ENCODE measurements at regions not wholly inside any gene's neighbourhood (a gene's known extent, or its start where the extent isn't known, plus 50 kb on each side); places are given as distances from the start of the nearest gene placed in this dataset.

DNA sequence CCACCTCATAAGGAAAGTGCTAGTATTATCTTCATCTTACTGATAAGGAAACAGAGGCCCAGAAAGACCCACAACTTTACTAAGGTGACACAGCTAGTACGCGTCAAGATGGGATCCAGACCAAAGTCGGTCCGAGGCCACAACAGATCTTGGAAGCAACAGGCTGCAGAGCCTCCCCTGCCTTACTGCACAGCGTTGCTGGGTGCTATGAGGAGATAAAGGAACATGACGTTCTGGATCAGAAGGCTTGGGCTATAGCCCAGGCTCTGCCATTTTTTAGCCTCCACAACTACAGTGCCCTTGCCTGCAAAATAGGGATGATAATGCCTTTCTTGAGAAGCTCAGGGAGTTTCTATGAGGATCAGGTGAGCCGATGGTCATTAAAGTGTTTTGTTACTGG is 144.1 kb downstream of the NMUR2 start:
- no peak for TF ChIP-seq CSDC2 (CRISPR knock-in tag; IDR thresholded peaks at IDR 0.05)
- no peak for TF ChIP-seq ZNF565 (CRISPR knock-in tag; conservative IDR thresholded peaks at IDR 0.05; ENCODE audit: low read depth)
- TF ChIP-seq, protein P1, sequence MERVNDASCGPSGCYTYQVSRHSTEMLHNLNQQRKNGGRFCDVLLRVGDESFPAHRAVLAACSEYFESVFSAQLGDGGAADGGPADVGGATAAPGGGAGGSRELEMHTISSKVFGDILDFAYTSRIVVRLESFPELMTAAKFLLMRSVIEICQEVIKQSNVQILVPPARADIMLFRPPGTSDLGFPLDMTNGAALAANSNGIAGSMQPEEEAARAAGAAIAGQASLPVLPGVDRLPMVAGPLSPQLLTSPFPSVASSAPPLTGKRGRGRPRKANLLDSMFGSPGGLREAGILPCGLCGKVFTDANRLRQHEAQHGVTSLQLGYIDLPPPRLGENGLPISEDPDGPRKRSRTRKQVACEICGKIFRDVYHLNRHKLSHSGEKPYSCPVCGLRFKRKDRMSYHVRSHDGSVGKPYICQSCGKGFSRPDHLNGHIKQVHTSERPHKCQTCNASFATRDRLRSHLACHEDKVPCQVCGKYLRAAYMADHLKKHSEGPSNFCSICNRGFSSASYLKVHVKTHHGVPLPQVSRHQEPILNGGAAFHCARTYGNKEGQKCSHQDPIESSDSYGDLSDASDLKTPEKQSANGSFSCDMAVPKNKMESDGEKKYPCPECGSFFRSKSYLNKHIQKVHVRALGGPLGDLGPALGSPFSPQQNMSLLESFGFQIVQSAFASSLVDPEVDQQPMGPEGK (CRISPR knock-in tag; IDR thresholded peaks at IDR 0.05; ENCODE audit: borderline replicate concordance), result no peak
- no peak for TF ChIP-seq GLIS3 (CRISPR knock-in tag; IDR thresholded peaks at IDR 0.05)
- no peak for TF ChIP-seq TOX (CRISPR knock-in tag; IDR thresholded peaks at IDR 0.05; ENCODE audit: borderline replicate concordance)
- TF ChIP-seq ZFP3 (CRISPR knock-in tag; IDR thresholded peaks at IDR 0.05), result no peak
- TF ChIP-seq, protein P2, sequence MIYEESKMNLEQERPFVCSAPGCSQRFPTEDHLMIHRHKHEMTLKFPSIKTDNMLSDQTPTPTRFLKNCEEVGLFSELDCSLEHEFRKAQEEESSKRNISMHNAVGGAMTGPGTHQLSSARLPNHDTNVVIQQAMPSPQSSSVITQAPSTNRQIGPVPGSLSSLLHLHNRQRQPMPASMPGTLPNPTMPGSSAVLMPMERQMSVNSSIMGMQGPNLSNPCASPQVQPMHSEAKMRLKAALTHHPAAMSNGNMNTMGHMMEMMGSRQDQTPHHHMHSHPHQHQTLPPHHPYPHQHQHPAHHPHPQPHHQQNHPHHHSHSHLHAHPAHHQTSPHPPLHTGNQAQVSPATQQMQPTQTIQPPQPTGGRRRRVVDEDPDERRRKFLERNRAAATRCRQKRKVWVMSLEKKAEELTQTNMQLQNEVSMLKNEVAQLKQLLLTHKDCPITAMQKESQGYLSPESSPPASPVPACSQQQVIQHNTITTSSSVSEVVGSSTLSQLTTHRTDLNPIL (CRISPR knock-in tag; IDR thresholded peaks at IDR 0.05; ENCODE audit: low read depth), result no peak
- TF ChIP-seq RARB (CRISPR knock-in tag; IDR thresholded peaks at IDR 0.05), result no peak
- TF ChIP-seq ZFP30 (CRISPR knock-in tag; IDR thresholded peaks at IDR 0.05), result no peak
- no peak for TF ChIP-seq ZNF8 (CRISPR knock-in tag; IDR thresholded peaks at IDR 0.05)
- TF ChIP-seq ARNTL (CRISPR knock-in tag; IDR thresholded peaks at IDR 0.05; ENCODE audit: borderline replicate concordance, low read depth), result no peak
- TF ChIP-seq, protein P3, sequence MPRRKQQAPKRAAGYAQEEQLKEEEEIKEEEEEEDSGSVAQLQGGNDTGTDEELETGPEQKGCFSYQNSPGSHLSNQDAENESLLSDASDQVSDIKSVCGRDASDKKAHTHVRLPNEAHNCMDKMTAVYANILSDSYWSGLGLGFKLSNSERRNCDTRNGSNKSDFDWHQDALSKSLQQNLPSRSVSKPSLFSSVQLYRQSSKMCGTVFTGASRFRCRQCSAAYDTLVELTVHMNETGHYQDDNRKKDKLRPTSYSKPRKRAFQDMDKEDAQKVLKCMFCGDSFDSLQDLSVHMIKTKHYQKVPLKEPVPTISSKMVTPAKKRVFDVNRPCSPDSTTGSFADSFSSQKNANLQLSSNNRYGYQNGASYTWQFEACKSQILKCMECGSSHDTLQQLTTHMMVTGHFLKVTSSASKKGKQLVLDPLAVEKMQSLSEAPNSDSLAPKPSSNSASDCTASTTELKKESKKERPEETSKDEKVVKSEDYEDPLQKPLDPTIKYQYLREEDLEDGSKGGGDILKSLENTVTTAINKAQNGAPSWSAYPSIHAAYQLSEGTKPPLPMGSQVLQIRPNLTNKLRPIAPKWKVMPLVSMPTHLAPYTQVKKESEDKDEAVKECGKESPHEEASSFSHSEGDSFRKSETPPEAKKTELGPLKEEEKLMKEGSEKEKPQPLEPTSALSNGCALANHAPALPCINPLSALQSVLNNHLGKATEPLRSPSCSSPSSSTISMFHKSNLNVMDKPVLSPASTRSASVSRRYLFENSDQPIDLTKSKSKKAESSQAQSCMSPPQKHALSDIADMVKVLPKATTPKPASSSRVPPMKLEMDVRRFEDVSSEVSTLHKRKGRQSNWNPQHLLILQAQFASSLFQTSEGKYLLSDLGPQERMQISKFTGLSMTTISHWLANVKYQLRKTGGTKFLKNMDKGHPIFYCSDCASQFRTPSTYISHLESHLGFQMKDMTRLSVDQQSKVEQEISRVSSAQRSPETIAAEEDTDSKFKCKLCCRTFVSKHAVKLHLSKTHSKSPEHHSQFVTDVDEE (CRISPR knock-in tag; IDR thresholded peaks at IDR 0.05), result no peak
- no peak for TF ChIP-seq ZC3H10 (CRISPR knock-in tag; IDR thresholded peaks at IDR 0.05)
- TF ChIP-seq ISL1 (CRISPR knock-in tag; IDR thresholded peaks at IDR 0.05), result no peak
- TF ChIP-seq SNAI2 (CRISPR knock-in tag; IDR thresholded peaks at IDR 0.05), result no peak
- no peak for TF ChIP-seq TCF4 (CRISPR knock-in tag; IDR thresholded peaks at IDR 0.05; ENCODE audit: borderline replicate concordance)
- ATAC-seq, result no peak

DNA sequence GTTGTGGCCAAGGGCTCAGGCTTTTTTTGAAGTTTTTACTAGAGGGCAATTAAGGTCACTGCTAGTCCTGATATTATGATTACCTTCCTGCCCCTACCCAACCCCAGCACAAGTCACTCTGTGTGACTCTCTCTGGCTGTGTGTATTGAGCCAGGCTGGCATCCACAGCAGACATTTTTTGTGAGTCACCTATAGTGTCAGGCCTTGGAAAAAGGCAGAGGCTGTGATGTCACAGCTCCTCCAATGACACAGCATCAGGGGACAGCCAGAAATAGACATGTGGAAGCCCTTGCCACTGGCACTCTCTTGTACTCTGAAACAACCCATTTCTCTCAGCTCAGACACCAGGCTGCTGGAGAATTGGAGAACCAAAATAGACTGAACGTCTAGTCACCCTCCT is 145.4 kb downstream of the NMUR2 start:
- TF ChIP-seq ZNF565 (CRISPR knock-in tag; conservative IDR thresholded peaks at IDR 0.05; ENCODE audit: low read depth) (no peak), PPARA (CRISPR knock-in tag; IDR thresholded peaks at IDR 0.05; ENCODE audit: borderline replicate concordance) (no peak), BACH2 (CRISPR knock-in tag; IDR thresholded peaks at IDR 0.05; ENCODE audit: borderline replicate concordance) (no peak), ZFP3 (CRISPR knock-in tag; IDR thresholded peaks at IDR 0.05) (no peak)
- TF ChIP-seq, protein P4, sequence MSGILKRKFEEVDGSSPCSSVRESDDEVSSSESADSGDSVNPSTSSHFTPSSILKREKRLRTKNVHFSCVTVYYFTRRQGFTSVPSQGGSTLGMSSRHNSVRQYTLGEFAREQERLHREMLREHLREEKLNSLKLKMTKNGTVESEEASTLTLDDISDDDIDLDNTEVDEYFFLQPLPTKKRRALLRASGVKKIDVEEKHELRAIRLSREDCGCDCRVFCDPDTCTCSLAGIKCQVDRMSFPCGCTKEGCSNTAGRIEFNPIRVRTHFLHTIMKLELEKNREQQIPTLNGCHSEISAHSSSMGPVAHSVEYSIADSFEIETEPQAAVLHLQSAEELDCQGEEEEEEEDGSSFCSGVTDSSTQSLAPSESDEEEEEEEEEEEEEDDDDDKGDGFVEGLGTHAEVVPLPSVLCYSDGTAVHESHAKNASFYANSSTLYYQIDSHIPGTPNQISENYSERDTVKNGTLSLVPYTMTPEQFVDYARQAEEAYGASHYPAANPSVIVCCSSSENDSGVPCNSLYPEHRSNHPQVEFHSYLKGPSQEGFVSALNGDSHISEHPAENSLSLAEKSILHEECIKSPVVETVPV (CRISPR knock-in tag; IDR thresholded peaks at IDR 0.05), result no peak
- no peak for ATAC-seq

DNA sequence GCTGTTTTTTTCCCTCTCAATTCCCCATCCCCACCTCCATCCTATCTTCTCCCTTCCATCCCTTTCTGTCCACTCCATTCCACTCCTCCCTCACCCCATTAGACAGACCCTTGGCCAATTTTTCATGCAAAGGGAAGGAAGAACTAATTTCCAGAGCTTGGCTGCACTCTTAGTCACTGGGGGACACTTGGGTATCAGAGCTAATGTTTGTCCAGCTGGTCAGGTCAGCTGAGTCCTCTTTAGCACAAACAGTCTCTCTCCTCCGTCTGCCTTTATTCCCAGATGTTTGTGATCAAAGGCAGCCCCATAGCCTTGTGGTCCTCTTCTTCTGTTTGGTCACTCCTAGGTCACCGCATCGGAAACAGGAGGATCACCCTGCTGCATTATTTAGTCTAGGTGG is 148.5 kb downstream of the NMUR2 start:
- TF ChIP-seq ZFP3 (CRISPR knock-in tag; IDR thresholded peaks at IDR 0.05) (no peak), ZFP30 (CRISPR knock-in tag; IDR thresholded peaks at IDR 0.05) (no peak), CSDC2 (CRISPR knock-in tag; IDR thresholded peaks at IDR 0.05) (no peak), ESRRG (CRISPR knock-in tag; IDR thresholded peaks at IDR 0.05) (no peak), GLIS3 (CRISPR knock-in tag; IDR thresholded peaks at IDR 0.05) (no peak), ARNTL (CRISPR knock-in tag; IDR thresholded peaks at IDR 0.05; ENCODE audit: borderline replicate concordance, low read depth) (no peak), ZC3H10 (CRISPR knock-in tag; IDR thresholded peaks at IDR 0.05) (no peak), ZNF70 (CRISPR knock-in tag; IDR thresholded peaks at IDR 0.05) (no peak), ISL1 (CRISPR knock-in tag; IDR thresholded peaks at IDR 0.05) (no peak), ZNF8 (CRISPR knock-in tag; IDR thresholded peaks at IDR 0.05) (no peak), SNAI2 (CRISPR knock-in tag; IDR thresholded peaks at IDR 0.05) (no peak), BACH2 (CRISPR knock-in tag; IDR thresholded peaks at IDR 0.05; ENCODE audit: borderline replicate concordance) (no peak), RARB (CRISPR knock-in tag; IDR thresholded peaks at IDR 0.05) (no peak), ZNF565 (CRISPR knock-in tag; conservative IDR thresholded peaks at IDR 0.05; ENCODE audit: low read depth) (no peak)
- TF ChIP-seq, protein P5, sequence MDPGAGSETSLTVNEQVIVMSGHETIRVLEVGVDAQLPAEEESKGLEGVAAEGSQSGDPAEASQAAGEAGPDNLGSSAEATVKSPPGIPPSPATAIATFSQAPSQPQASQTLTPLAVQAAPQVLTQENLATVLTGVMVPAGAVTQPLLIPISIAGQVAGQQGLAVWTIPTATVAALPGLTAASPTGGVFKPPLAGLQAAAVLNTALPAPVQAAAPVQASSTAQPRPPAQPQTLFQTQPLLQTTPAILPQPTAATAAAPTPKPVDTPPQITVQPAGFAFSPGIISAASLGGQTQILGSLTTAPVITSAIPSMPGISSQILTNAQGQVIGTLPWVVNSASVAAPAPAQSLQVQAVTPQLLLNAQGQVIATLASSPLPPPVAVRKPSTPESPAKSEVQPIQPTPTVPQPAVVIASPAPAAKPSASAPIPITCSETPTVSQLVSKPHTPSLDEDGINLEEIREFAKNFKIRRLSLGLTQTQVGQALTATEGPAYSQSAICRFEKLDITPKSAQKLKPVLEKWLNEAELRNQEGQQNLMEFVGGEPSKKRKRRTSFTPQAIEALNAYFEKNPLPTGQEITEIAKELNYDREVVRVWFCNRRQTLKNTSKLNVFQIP (CRISPR knock-in tag; IDR thresholded peaks at IDR 0.05; ENCODE audit: borderline replicate concordance, low read depth), result no peak
- TF ChIP-seq, protein P2 (CRISPR knock-in tag; IDR thresholded peaks at IDR 0.05; ENCODE audit: low read depth), result no peak
- TF ChIP-seq, protein P3 (CRISPR knock-in tag; IDR thresholded peaks at IDR 0.05), result no peak

More for the DNA sequence above, 148.5 kb downstream of the NMUR2 start:
- ATAC-seq, result no peak
